Activated CD8-positive, alpha-beta memory T cell treated with anti-CD3 and anti-CD28 coated beads, Interleukin-2, amount 10 ng/mL, durations not matched to agents 7 days and 5 days (primary cell): ENCODE measurements at regions not wholly inside any gene's neighbourhood (a gene's known extent, or its start where the extent isn't known, plus 50 kb on each side); places are given as distances from the start of the nearest gene placed in this dataset.

Experiments used
- ATAC-seq: fragments of 150-1000 bp; cut with Tn5 transposase; one replicate; pipeline ENCODE4 v1.10.0; 2021; ENCODE audit warnings: moderate library complexity
- CTCF ChIA-PET: fragments of 350-600 bp; sonication (Branson Sonifier 250); formaldehyde crosslinking; loops from one replicate; lab custom pipeline; 2021; ENCODE audit warnings: antibody characterized with exemption; lab: Charles Lee
- DNase-seq: peaks from one replicate; pipeline ENCODE4 v3.0.0-alpha.2; 2020
- H3K27ac Mint-ChIP-seq: one replicate; pipeline ENCODE4 v1.8.0; 2021; ENCODE audit warnings: mild to moderate bottlenecking, mixed read lengths
- H3K27me3 Mint-ChIP-seq: one replicate; pipeline ENCODE4 v1.8.0; 2021; ENCODE audit warnings: mixed read lengths
- H3K36me3 Mint-ChIP-seq: one replicate; pipeline ENCODE4 v1.8.0; 2021; ENCODE audit warnings: mild to moderate bottlenecking, mixed read lengths
- H3K4me1 Mint-ChIP-seq: one replicate; pipeline ENCODE4 v1.8.0; 2021; ENCODE audit warnings: mixed read lengths
- H3K4me3 Mint-ChIP-seq: one replicate; pipeline ENCODE4 v1.8.0; 2021; ENCODE audit warnings: mild to moderate bottlenecking, moderate library complexity, mixed read lengths
- H3K9me3 Mint-ChIP-seq: one replicate; pipeline ENCODE4 v1.8.0; 2022; ENCODE audit warnings: low read depth, mixed read lengths

DNA sequence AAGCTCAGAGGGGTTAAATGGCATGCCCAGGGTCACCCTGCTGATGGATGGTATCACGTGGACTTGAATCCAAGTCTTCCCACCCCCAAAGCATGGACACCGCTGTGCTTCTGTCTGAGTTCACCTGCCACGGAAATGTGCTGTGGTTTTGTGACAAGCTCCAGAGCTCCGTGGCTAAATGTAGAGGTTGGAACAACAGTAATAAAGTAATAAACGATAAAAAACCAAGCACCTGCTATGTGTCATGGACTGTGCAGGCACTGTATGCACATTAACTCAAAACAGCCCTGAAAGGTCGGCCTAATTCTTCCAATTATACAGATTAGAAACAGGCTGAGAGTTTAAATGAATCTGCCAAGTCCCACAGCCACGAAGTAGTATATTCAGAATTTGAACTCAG lies 182.1 kb upstream of the NAV2 start:
- no peak for DNase-seq
- Mint-ChIP-seq H3K27me3 (peaks cover 10% of the 10 kb centered on the region), H3K27ac (no peak overlapping the region), H3K36me3 (no peaks in the 10 kb centered on the region), H3K9me3 (no peaks in the 10 kb centered on the region), H3K4me3 (no peak overlapping the region), H3K4me1 (no peaks in the 10 kb centered on the region)
- CTCF ChIA-PET: no interaction called here
- no peak for ATAC-seq

DNA sequence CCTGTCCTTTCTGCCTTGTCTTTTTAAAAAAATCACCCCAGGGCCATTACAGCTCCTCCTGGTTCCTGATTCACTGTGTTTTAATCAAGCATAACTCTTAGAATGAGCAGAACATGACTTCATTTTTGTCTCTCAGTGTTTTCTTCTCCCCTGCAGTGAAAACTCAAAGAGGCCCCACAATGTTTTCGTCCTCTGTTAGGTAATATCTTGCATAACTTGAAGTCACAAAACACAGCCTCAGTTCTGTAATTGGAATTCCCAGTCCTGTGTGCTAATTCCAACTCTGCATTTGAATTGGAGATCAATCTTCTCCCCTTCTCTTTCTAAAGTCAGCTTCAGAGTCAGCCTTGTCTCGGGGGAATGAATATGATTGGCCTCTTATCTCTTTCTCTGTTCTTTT lies 186.5 kb upstream of the NAV2 start:
- Mint-ChIP-seq H3K27ac (no peak overlapping the region), H3K4me3 (no peak overlapping the region), H3K9me3 (no peaks in the 10 kb centered on the region), H3K36me3 (no peaks in the 10 kb centered on the region), H3K27me3 (peaks cover 7% of the 10 kb centered on the region), H3K4me1 (no peaks in the 10 kb centered on the region)
- CTCF ChIA-PET: no interaction called here
- ATAC-seq (no peak), DNase-seq (no peak)

DNA sequence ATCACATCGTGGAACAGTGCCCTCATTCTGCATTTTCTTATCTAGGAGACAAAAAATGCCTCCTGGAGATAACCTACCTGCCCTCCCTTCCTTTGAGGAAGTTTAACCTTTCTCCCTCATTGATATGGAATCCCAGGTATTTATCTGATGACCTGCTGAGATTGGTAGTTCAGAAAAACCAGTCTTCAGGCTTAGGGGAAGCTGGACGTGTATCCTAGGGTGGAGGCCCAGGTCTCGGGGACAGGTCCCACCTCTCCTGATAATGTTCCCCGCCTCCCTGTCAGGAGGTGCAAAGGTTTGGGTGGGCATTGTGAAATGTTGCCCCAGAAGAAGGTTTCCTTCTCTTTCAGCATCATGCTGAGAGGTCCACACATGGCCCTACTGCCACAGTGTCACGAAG lies 186.9 kb upstream of the NAV2 start:
- peaks cover 7% of the 10 kb centered on the region for H3K27me3 Mint-ChIP-seq
- no peaks in the 10 kb centered on the region for H3K9me3 Mint-ChIP-seq
- no peak overlapping the region for H3K4me3 Mint-ChIP-seq
- DNase-seq (no peak), ATAC-seq (no peak)
- no peak overlapping the region for H3K27ac Mint-ChIP-seq
- CTCF ChIA-PET: no interaction called here
- no peaks in the 10 kb centered on the region for H3K36me3 Mint-ChIP-seq
- no peaks in the 10 kb centered on the region for H3K4me1 Mint-ChIP-seq

DNA sequence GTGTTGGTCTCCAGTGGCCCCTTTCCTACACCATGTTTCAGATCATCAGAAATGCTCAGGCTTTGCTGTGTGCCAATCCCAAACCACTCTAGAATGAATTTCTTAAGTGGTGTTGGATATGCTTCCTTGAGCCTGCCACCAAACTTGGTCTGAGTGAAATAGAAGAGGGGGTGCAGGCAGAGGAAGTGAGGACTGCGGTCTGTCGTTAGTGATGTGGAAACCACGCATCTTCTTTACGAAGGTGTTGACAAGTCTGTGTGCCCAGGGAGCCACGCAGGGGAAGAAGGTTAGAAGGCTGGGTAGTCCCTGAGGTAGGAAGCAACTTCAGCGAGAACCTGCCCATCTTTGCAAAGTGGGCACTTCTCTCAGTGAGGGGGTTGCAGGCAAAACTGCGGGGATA lies 187.4 kb upstream of the NAV2 start:
- CTCF ChIA-PET: no interaction called here

DNA sequence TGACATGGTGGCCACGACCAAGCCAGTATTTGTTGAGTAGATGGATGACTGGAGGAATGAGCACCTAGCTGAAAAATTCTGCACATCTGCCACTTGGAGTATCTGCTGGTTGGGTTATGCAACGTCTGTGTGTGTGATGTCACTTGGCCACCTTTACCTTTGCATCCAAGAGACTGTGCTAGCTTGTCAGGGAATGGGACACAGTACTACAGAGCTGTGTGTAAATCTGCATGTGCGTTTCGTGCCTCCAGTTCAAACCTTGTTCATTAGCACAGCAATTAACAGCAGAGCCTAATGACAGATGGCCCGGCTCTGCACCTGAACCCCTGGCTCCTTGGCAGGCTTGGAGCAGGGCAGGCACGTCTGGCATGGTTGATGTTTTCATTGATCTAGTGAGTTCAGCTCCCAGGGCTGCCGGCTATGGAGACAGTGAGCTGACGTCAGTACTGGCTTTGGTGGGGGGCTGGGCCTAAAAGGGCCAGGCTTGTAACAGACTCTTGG lies 188.4 kb upstream of the NAV2 start:
- H3K9me3 Mint-ChIP-seq: no peaks in the 10 kb centered on the region
- H3K27ac Mint-ChIP-seq: no peak overlapping the region
- DNase-seq (no peak), ATAC-seq (no peak)
- H3K36me3 Mint-ChIP-seq: no peaks in the 10 kb centered on the region
- H3K4me3 Mint-ChIP-seq: no peak overlapping the region
- CTCF ChIA-PET: no interaction called here
- peaks cover 7% of the 10 kb centered on the region for H3K27me3 Mint-ChIP-seq
- no peaks in the 10 kb centered on the region for H3K4me1 Mint-ChIP-seq

More for the DNA sequence above, 187.4 kb upstream of the NAV2 start:
- no peaks in the 10 kb centered on the region for H3K4me1 Mint-ChIP-seq
- ATAC-seq (no peak), DNase-seq (no peak)
- H3K27me3 Mint-ChIP-seq: peaks cover 7% of the 10 kb centered on the region
- no peaks in the 10 kb centered on the region for H3K36me3 Mint-ChIP-seq
- H3K4me3 Mint-ChIP-seq: no peak overlapping the region
- H3K27ac Mint-ChIP-seq: no peak overlapping the region
- no peaks in the 10 kb centered on the region for H3K9me3 Mint-ChIP-seq

DNA sequence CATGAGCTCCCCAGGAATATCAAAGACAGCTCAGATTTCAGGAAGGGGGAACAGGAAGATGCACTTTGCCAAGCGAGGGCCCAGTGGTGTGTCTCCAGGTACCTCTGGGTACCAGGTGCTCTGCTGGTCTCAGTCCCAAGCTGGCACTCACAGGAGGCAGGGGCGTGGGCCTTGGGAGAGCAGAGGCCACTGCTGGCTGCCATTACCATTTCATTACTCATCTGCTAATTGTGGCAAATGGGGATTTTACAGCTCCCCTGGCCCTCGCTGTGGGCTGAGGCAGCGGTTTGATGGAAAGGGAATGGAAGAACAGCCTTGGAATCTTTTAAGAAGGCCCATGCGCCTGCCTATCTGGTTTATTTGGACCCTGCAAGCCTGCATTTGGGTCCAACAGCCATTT lies 192.0 kb upstream of the NAV2 start:
- CTCF ChIA-PET: no interaction called here
- no peak for DNase-seq
- H3K27me3 Mint-ChIP-seq: peaks cover 12% of the 10 kb centered on the region
- no peaks in the 10 kb centered on the region for H3K36me3 Mint-ChIP-seq
- H3K4me1 Mint-ChIP-seq: no peaks in the 10 kb centered on the region
- H3K9me3 Mint-ChIP-seq: no peaks in the 10 kb centered on the region
- H3K4me3 Mint-ChIP-seq: no peak overlapping the region
- ATAC-seq: no peak
- no peak overlapping the region for H3K27ac Mint-ChIP-seq

DNA sequence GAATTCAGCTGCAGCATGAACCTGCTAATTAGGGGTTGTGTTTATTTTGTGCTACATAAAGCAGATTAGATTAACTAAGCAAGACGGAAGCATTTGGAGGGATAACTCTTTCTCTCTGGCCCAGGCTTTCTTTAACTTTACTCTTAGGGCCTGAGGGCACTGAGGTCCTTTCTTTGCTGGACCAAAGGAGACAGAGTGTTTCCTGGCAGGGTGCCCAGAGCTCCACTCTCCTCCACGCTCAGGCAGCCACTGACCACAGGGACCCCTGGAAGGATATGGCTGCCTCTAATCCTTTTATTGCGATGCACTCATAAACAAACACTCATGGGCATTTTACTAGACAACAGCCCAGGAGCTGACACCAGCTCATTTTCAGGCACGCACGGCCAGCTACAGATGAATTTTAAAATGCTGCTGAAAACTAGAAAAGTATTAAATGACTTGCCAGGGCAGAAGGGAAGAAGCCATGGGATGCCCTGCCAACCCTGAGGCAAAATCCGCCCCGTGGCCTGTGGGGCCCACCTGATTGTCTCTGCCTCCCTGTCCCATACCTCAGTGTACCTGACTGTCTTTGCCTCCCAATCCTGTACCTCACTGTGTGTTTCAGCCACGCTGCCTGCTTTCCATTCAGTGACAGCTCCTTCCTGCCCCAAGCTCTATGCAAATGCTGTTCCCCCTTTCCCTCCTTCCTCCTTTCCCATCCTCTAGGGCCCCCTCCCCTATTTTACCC lies 192.6 kb upstream of the NAV2 start:
- DNase-seq (no peak), ATAC-seq (no peak)
- no peaks in the 10 kb centered on the region for H3K9me3 Mint-ChIP-seq
- no peaks in the 10 kb centered on the region for H3K36me3 Mint-ChIP-seq
- H3K4me1 Mint-ChIP-seq: no peaks in the 10 kb centered on the region
- no peak overlapping the region for H3K4me3 Mint-ChIP-seq
- CTCF ChIA-PET: no interaction called here
- H3K27ac Mint-ChIP-seq: no peak overlapping the region
- peaks cover 14% of the 10 kb centered on the region for H3K27me3 Mint-ChIP-seq

DNA sequence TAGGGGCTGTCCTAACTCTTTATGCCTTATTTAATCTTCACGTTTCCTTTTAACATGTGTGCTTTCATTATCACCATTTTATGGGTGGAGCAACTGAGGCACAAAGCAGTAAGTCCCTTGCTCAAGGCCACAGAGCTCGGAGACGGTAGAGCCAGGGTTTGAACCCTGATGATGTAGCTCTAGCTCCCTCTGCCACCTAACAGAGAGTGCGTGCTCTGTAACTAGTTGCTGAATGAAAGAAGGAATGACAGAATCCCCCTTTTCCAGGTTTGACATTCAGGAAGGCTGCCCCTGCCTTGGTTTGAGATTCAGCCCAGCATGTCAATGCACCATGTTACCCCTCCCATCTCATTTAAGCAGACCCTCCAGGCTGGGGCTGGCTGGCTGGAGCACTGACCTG lies 193.3 kb upstream of the NAV2 start:
- no peak for DNase-seq
- no peak overlapping the region for H3K4me3 Mint-ChIP-seq
- H3K36me3 Mint-ChIP-seq: no peaks in the 10 kb centered on the region
- no peak for ATAC-seq
- CTCF ChIA-PET: no interaction called here
- H3K9me3 Mint-ChIP-seq: no peaks in the 10 kb centered on the region
- no peaks in the 10 kb centered on the region for H3K4me1 Mint-ChIP-seq
- peaks cover 14% of the 10 kb centered on the region for H3K27me3 Mint-ChIP-seq
- H3K27ac Mint-ChIP-seq: no peak overlapping the region

DNA sequence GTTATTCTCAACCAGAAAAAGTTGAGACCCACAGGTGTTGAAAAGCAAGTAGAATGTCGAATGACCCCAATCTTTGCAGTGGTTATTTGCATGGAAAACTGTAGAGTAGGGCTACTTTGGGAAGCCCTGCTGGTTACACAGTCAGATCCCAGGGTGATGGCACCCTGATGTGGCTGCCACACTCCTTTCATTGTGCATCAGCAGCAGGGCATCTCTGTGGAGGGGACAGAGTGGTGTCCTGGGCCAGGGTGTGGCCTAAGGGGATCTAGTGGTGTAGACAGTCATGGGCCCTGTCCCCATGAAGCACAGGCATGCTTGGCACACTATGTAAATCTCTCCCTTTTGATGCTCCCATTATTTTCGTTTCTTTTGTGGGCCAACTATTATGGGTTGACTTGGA lies 199.4 kb upstream of the NAV2 start:
- Mint-ChIP-seq H3K9me3 (no peaks in the 10 kb centered on the region), H3K4me1 (no peaks in the 10 kb centered on the region), H3K27me3 (peaks cover 23% of the 10 kb centered on the region), H3K4me3 (no peak overlapping the region), H3K27ac (no peak overlapping the region), H3K36me3 (no peaks in the 10 kb centered on the region)
- CTCF ChIA-PET: no interaction called here
- no peak for ATAC-seq
- DNase-seq: no peak

DNA sequence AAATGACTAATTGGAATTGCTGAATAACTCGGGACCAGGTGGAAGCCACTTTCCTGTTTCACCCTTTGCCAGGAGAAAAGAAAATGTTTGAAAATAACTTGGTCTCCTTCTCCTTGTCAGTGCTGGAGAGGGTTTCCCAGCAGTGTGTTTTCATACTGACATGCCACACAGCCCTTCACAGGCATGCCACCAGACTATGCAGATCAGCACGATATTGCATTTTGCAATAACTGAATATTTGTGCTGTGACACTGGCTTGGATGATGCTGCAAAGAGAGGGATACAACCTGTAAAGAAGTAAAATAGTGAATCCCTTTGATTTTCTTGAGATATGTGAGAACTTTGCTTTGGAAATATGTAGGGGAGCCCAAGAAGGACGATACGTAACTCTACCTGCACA lies 200.0 kb upstream of the NAV2 start:
- DNase-seq (no peak), ATAC-seq (no peak)
- H3K27me3 Mint-ChIP-seq: peaks cover 23% of the 10 kb centered on the region
- H3K27ac Mint-ChIP-seq: no peak overlapping the region
- no peaks in the 10 kb centered on the region for H3K4me1 Mint-ChIP-seq
- H3K9me3 Mint-ChIP-seq: no peaks in the 10 kb centered on the region
- CTCF ChIA-PET: no interaction called here
- no peak overlapping the region for H3K4me3 Mint-ChIP-seq
- H3K36me3 Mint-ChIP-seq: no peaks in the 10 kb centered on the region

DNA sequence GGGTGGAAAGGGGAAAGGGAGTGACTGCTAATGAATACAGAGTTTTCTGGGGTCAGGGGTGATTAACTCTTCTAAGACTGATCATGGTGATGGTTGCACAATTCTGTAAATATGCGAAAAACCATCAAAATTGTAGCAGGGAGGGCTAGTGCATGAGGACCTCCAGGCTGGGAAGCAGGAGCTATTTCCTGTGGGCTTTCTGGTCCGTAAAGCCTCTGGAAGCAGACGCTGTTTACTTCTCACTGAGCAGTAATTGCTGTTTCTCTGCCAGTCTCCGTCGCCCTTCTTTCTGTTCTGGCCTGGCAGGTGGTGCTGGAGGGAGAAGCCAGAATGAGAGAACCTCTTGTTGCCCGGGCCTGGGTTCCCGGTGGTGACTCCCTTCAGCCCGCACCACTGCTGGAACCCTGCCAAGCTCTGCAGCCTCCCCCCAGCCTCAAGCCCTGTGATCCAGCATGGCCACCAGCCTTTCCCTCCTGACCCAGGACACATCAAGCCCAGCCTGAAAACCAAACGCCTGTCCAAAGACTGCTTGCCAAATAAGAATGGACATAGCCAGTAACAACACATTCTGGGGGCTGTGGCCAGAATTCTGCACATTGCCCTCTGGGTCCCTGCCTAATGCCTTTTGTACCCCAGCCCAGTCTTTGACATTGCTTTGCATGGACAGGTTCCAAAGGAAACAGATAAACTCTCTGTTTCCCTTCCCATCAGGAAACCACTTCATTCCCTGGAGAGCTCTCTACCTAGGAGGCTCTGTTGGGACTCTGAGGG lies 201.0 kb upstream of the NAV2 start:
- Mint-ChIP-seq H3K27ac (no peak overlapping the region), H3K27me3 (peaks cover 26% of the 10 kb centered on the region), H3K9me3 (no peaks in the 10 kb centered on the region), H3K4me3 (no peak overlapping the region), H3K4me1 (no peaks in the 10 kb centered on the region), H3K36me3 (no peaks in the 10 kb centered on the region)
- DNase-seq (no peak), ATAC-seq (no peak)
- CTCF ChIA-PET: no interaction called here

DNA sequence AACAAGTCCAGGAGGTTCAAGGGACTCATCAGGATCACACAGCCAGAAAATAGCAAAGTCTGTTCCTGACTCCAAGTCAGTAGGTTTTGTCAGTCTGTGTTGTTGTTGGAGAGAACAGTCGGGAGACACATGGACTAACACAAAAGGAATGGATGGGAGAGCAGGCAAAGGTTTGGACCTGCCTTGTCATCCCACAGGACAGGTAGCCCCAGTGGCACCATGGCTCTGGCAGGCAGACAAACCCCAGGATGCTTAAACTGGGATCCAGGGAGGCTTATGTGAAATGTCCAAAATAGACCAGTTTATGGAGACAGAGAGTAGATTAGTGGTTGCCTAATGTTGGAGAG lies 201.6 kb upstream of the NAV2 start:
- H3K36me3 Mint-ChIP-seq: no peaks in the 10 kb centered on the region
- peaks cover 22% of the 10 kb centered on the region for H3K27me3 Mint-ChIP-seq
- DNase-seq (no peak), ATAC-seq (no peak)
- no peaks in the 10 kb centered on the region for H3K4me1 Mint-ChIP-seq
- H3K9me3 Mint-ChIP-seq: no peaks in the 10 kb centered on the region
- no peak overlapping the region for H3K4me3 Mint-ChIP-seq
- no peak overlapping the region for H3K27ac Mint-ChIP-seq
- CTCF ChIA-PET: no interaction called here

DNA sequence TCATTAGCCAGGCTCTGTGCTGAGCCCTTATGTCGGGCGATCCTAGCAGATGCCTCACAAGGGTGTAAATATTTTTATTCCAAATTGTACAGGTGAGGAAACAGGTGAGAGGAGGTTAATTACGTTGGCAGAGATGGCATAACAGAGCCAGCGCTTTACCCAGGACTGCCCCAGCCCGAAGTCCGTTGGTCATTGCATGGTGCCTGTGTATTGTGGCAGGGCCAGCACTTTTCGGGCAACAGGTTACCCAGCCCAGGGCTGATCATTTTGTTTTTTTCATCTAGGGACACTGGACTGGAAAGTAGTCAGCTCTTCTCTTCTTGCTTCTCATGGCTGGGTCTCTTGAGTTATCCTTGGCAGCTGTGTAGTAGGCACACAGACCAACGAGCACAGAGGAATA lies 202.2 kb upstream of the NAV2 start:
- H3K27ac Mint-ChIP-seq: no peak overlapping the region
- no peak overlapping the region for H3K4me3 Mint-ChIP-seq
- no peak for ATAC-seq
- no peaks in the 10 kb centered on the region for H3K9me3 Mint-ChIP-seq
- no peak for DNase-seq
- peaks cover 18% of the 10 kb centered on the region for H3K27me3 Mint-ChIP-seq
- CTCF ChIA-PET: no interaction called here
- no peaks in the 10 kb centered on the region for H3K4me1 Mint-ChIP-seq
- H3K36me3 Mint-ChIP-seq: no peaks in the 10 kb centered on the region

DNA sequence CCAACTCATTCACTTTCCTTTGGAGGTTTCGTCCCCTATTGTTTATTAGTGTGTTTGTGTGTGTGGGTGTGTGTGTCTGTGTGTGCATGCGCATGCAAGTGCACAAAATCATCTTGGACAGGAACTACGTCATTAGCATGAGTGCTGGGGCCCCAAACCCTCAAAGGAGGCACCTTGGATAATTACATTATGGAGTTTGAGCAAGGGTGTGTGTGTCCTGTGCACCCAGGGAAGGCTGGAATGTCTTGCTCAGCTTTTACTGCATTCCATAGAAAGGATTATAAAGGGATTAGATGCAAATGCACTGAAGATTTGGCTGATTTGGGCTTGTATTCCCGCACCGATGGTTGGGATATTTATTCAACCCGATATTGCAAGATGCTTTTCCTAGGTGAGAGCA lies 203.4 kb upstream of the NAV2 start:
- Mint-ChIP-seq H3K4me3 (no peak overlapping the region), H3K36me3 (no peaks in the 10 kb centered on the region), H3K4me1 (no peaks in the 10 kb centered on the region), H3K27me3 (peaks cover 18% of the 10 kb centered on the region), H3K9me3 (no peaks in the 10 kb centered on the region), H3K27ac (no peak overlapping the region)
- CTCF ChIA-PET: no interaction called here
- ATAC-seq: no peak
- DNase-seq: no peak
